ENCODE measurements at regions not wholly inside any gene's neighbourhood (a gene's known extent, or its start where the extent isn't known, plus 50 kb on each side); places are given as distances from the start of the nearest gene placed in this dataset.

DNA sequence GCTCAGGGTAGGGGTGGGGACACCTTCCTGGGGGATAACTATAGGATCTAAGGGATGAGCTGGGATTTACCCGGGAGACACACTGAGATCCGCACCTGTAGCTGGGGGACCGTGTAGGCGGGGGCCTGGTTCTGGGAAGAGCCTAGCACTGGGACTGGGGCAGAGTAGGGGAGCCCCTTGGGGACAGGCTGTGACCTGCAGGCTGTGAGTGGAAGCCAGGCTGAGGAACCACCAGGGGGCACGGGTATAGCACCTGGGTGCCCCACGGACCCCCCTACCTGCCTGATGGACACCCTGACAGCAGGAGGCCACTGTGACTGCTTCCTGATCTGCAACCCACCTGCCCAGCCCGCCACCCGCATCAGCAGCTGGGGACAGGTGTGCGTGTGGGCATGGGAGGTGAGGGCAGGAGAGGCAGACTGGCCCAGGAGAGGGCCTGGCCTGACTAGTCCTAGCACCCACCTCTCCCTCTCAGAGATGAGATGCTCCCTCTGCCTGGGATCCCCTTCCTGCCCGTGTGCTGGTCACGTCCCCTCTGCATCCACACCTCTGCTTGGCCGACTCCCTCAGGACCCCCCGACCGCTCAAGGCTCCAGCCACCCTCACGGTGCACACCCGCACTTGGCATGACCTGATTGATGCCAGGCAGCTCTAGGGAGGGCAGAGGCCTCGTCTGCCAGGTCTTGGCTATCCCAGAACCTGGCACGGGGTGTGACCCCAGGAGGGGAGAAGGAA lies 94.2 kb upstream of the NKX1-1 start:
- DNase-seq (ENCODE audit: low read depth in 1 of 2, low spot score in 1 of 2): no peak
- TF ChIP-seq, protein P1, sequence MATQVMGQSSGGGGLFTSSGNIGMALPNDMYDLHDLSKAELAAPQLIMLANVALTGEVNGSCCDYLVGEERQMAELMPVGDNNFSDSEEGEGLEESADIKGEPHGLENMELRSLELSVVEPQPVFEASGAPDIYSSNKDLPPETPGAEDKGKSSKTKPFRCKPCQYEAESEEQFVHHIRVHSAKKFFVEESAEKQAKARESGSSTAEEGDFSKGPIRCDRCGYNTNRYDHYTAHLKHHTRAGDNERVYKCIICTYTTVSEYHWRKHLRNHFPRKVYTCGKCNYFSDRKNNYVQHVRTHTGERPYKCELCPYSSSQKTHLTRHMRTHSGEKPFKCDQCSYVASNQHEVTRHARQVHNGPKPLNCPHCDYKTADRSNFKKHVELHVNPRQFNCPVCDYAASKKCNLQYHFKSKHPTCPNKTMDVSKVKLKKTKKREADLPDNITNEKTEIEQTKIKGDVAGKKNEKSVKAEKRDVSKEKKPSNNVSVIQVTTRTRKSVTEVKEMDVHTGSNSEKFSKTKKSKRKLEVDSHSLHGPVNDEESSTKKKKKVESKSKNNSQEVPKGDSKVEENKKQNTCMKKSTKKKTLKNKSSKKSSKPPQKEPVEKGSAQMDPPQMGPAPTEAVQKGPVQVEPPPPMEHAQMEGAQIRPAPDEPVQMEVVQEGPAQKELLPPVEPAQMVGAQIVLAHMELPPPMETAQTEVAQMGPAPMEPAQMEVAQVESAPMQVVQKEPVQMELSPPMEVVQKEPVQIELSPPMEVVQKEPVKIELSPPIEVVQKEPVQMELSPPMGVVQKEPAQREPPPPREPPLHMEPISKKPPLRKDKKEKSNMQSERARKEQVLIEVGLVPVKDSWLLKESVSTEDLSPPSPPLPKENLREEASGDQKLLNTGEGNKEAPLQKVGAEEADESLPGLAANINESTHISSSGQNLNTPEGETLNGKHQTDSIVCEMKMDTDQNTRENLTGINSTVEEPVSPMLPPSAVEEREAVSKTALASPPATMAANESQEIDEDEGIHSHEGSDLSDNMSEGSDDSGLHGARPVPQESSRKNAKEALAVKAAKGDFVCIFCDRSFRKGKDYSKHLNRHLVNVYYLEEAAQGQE (IDR thresholded peaks at IDR 0.05; ENCODE audit: insufficient replicate concordance, low read depth): no peak
- TF ChIP-seq GABPA (IDR thresholded peaks at IDR 0.05; ENCODE audit: low read depth) (no peak), SPI1 (IDR thresholded peaks at IDR 0.05; ENCODE audit: borderline replicate concordance, low read depth) (no peak), POLR2AphosphoS5 (IDR thresholded peaks at IDR 0.05; ENCODE audit: low read depth) (no peak)
- TF ChIP-seq, protein P2, sequence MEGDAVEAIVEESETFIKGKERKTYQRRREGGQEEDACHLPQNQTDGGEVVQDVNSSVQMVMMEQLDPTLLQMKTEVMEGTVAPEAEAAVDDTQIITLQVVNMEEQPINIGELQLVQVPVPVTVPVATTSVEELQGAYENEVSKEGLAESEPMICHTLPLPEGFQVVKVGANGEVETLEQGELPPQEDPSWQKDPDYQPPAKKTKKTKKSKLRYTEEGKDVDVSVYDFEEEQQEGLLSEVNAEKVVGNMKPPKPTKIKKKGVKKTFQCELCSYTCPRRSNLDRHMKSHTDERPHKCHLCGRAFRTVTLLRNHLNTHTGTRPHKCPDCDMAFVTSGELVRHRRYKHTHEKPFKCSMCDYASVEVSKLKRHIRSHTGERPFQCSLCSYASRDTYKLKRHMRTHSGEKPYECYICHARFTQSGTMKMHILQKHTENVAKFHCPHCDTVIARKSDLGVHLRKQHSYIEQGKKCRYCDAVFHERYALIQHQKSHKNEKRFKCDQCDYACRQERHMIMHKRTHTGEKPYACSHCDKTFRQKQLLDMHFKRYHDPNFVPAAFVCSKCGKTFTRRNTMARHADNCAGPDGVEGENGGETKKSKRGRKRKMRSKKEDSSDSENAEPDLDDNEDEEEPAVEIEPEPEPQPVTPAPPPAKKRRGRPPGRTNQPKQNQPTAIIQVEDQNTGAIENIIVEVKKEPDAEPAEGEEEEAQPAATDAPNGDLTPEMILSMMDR (IDR thresholded peaks at IDR 0.05; ENCODE audit: insufficient read depth, low read length): no peak
- H3K4me3 ChIP-seq (replicated peaks; ENCODE audit: insufficient read depth, low read length): no peak overlapping the region
- no peaks in the 10 kb centered on the region for H3K27me3 ChIP-seq (ENCODE audit: insufficient read depth, poor library complexity, severe bottlenecking)
- no peak overlapping the region for H3K27ac ChIP-seq (replicated peaks)

DNA sequence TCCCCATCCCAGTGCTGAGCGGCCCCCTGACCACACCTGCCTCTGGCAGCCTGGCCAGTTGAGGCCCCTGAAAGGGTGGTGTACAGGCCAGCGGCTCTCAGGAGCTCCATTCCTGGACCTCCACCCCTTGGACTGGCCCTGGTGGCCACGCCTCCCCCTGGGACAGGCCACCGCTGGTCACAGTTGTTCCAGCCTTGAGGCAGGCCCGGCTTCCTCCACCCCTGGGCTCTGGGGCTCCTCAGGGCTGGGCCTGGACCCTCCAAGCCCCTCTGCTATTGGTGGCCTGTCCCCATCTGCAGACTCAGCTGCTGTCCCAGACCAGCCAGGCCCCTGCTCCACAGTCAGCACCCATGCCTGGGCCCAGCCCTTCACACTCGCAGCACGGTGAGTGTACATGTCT lies 93.2 kb upstream of the NKX1-1 start:
- TF ChIP-seq, protein P1 (IDR thresholded peaks at IDR 0.05; ENCODE audit: insufficient replicate concordance, low read depth): no peak
- TF ChIP-seq, protein P2 (IDR thresholded peaks at IDR 0.05; ENCODE audit: insufficient read depth, low read length): no peak
- TF ChIP-seq GABPA (IDR thresholded peaks at IDR 0.05; ENCODE audit: low read depth) (no peak), POLR2AphosphoS5 (IDR thresholded peaks at IDR 0.05; ENCODE audit: low read depth) (no peak), SPI1 (IDR thresholded peaks at IDR 0.05; ENCODE audit: borderline replicate concordance, low read depth) (no peak)
- Histone ChIP-seq H3K27me3 (ENCODE audit: insufficient read depth, poor library complexity, severe bottlenecking) (no peaks in the 10 kb centered on the region), H3K27ac (replicated peaks) (no peak overlapping the region), H3K4me3 (replicated peaks; ENCODE audit: insufficient read depth, low read length) (no peak overlapping the region)
- DNase-seq (ENCODE audit: low read depth in 1 of 2, low spot score in 1 of 2): no peak

DNA sequence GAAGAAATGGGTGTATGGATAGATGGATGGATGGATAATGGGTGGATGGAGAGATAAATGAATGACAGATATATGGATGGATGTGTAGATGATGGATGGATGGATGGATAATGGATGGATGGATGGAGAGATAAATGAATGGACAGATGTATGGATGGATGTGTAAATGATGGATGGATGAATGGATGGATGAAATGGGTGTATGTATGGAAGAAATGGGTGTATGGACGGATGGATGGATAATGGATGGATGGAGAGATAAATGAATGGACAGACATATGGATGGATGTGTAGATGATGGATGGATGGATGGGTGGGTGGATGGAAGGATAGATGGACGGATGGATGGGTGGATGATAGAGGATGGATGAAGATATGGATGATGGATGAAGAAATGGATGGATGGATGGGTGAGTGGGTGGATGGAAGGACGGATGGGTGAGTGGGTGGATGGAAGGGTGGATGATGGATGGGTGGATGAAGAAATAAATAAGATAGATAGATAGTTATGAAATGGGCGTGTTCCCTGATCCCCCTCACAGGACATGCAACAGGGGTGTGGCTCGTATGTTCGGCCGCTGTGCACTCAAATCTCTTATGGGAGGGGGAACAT lies 91.1 kb upstream of the NKX1-1 start:
- TF ChIP-seq, protein P2 (IDR thresholded peaks at IDR 0.05; ENCODE audit: insufficient read depth, low read length): no peak
- TF ChIP-seq, protein P1 (IDR thresholded peaks at IDR 0.05; ENCODE audit: insufficient replicate concordance, low read depth): no peak
- TF ChIP-seq GABPA (IDR thresholded peaks at IDR 0.05; ENCODE audit: low read depth) (no peak), POLR2AphosphoS5 (IDR thresholded peaks at IDR 0.05; ENCODE audit: low read depth) (no peak), SPI1 (IDR thresholded peaks at IDR 0.05; ENCODE audit: borderline replicate concordance, low read depth) (no peak)
- Histone ChIP-seq H3K27me3 (ENCODE audit: insufficient read depth, poor library complexity, severe bottlenecking) (no peaks in the 10 kb centered on the region), H3K4me3 (replicated peaks; ENCODE audit: insufficient read depth, low read length) (no peak overlapping the region), H3K27ac (replicated peaks) (no peak overlapping the region)
- no peak for DNase-seq (ENCODE audit: low read depth in 1 of 2, low spot score in 1 of 2)
